BJ (cell line): ENCODE measurements at regions not wholly inside any gene's neighbourhood (a gene's known extent, or its start where the extent isn't known, plus 50 kb on each side); places are given as distances from the start of the nearest gene placed in this dataset.

Experiments
- CTCF ChIA-PET: fragments of 350-600 bp; formaldehyde crosslinking; extraction: SDS; loops from one replicate; lab custom pipeline; 2021; ENCODE audit warnings: antibody characterized with exemption, inconsistent platforms; lab: Yijun Ruan, JAX
- POLR2A ChIA-PET: fragments of 300-600 bp; sonication (Branson Sonifier 250); formaldehyde crosslinking; extraction: SDS; loops from one replicate; lab custom pipeline; 2021; ENCODE audit warnings: antibody characterized with exemption; lab: Charles Lee
- DNase-seq: peaks from one replicate; pipeline ENCODE4 v3.0.0-alpha.2; 2011; ENCODE audit warnings: low read depth
- H3K27me3 ChIP-seq: 2 replicates; pipeline ENCODE4 v1.6.0; 2011; ENCODE audit warnings: low read length; ENCODE audit not compliant: control insufficient read depth, insufficient read depth
- H3K36me3 ChIP-seq: 2 replicates; pipeline ENCODE4 v1.5.1; 2011; ENCODE audit warnings: low read length; ENCODE audit not compliant: control insufficient read depth, insufficient read depth
- H3K4me3 ChIP-seq: 2 replicates; pipeline ENCODE4 v1.5.1; 2011; ENCODE audit warnings: low read depth, mild to moderate bottlenecking, control low read depth, low read length
- CTCF ChIP-seq: IDR thresholded peaks from 2 replicates; pipeline ENCODE4 v1.5.1; 2011; ENCODE audit warnings: low read depth, mild to moderate bottlenecking, control low read depth, inconsistent platforms, low read length, moderate library complexity; ENCODE audit not compliant: insufficient read depth

- POLR2A ChIA-PET: no interaction called here
- TF ChIP-seq CTCF: no peak
- H3K27me3 ChIP-seq: no peaks in the 10 kb centered on the region
- H3K36me3 ChIP-seq: no peaks in the 10 kb centered on the region
- DNase-seq: no peak
- no peak overlapping the region for H3K4me3 ChIP-seq
- CTCF ChIA-PET: interaction anchor here (0.7 to 1.2 kb wide), 2 partner anchors 9 to 15 kb away, joined by 3 to 4 read pairs; no protein-coding TSS in a partner anchor
These were observed 173.4 kb upstream of the PPP2R3A start for GRCh38 chr3:135792174-135792573.

- no peak for DNase-seq
- CTCF ChIA-PET: interaction anchor here (1.2 kb wide), 1 partner anchor 10 kb away, joined by 3 read pairs; no protein-coding TSS in a partner anchor
- TF ChIP-seq CTCF: no peak
- Histone ChIP-seq H3K36me3 (no peaks in the 10 kb centered on the region), H3K4me3 (no peak overlapping the region), H3K27me3 (no peaks in the 10 kb centered on the region)
- POLR2A ChIA-PET: no interaction called here
These were observed 172.6 kb upstream of the PPP2R3A start for GRCh38 chr3:135792858-135793475.

GRCh38 chr3:135800071-135800549, 165.4 kb upstream of the PPP2R3A start:
- Histone ChIP-seq H3K36me3 (no peaks in the 10 kb centered on the region), H3K27me3 (0 out of 2 replicates have a peak, but pooled peaks cover 2% of the 10 kb centered on the region), H3K4me3 (no peak overlapping the region)
- no peak for TF ChIP-seq CTCF
- no peak for DNase-seq
- CTCF ChIA-PET: no interaction called here
- POLR2A ChIA-PET: no interaction called here

GRCh38 chr3:135801018-135801417, 164.5 kb upstream of the PPP2R3A start:
- no peak for DNase-seq
- ChIA-PET POLR2A (no interaction called here), CTCF (no interaction called here)
- H3K36me3 ChIP-seq: no peaks in the 10 kb centered on the region
- TF ChIP-seq CTCF: no peak
- 0 out of 2 replicates have a peak, but pooled peaks cover 2% of the 10 kb centered on the region for H3K27me3 ChIP-seq
- no peak overlapping the region for H3K4me3 ChIP-seq

- ChIA-PET CTCF (no interaction called here), POLR2A (no interaction called here)
- Histone ChIP-seq H3K4me3 (no peak overlapping the region), H3K36me3 (no peaks in the 10 kb centered on the region), H3K27me3 (0 out of 2 replicates have a peak, but pooled peaks cover 2% of the 10 kb centered on the region)
- no peak for DNase-seq
- TF ChIP-seq CTCF: no peak
These were observed 163.4 kb upstream of the PPP2R3A start for GRCh38 chr3:135802171-135802570.
